ENCODE measurements at regions not wholly inside any gene's neighbourhood (a gene's known extent, or its start where the extent isn't known, plus 50 kb on each side); places are given as distances from the start of the nearest gene placed in this dataset.

GRCh38 chr2:122977580-122977979 lies 1047.5 kb upstream of the CNTNAP5 start:
- Histone ChIP-seq H2AFZ (replicated peaks) (no peak overlapping the region), H4K20me1 (ENCODE audit: low read depth) (no peaks in the 10 kb centered on the region), H3K27ac (no peak overlapping the region), H3K27me3 (no peaks in the 10 kb centered on the region), H3K4me2 (no peak overlapping the region), H3K79me2 (ENCODE audit: low read depth) (no peaks in the 10 kb centered on the region), H3K4me1 (no peaks in the 10 kb centered on the region), H3F3A (ENCODE audit: low read depth) (no peaks in the 10 kb centered on the region), H3K9me3 (ENCODE audit: low read depth) (peaks cover 8% of the 10 kb centered on the region), H3K9ac (no peak overlapping the region), H3K36me3 (peaks cover 3% of the 10 kb centered on the region), H3K4me3 (no peak overlapping the region)
- H3K27me3 Mint-ChIP-seq (ENCODE audit: insufficient read depth, low read depth) = no peaks in the 10 kb centered on the region
- TF ChIP-seq EZH2phosphoT487 (IDR thresholded peaks at IDR 0.05) (no peak), EZH2 (IDR thresholded peaks at IDR 0.05) (no peak)
- H3K4me3 Mint-ChIP-seq = no peak overlapping the region
- peaks cover 2% of the 10 kb centered on the region for H3K36me3 Mint-ChIP-seq
- DNase-seq (ENCODE audit: low spot score) = no peak
- no peak overlapping the region for H3K27ac Mint-ChIP-seq
- H3K4me1 Mint-ChIP-seq = no peaks in the 10 kb centered on the region
- H3K9me3 Mint-ChIP-seq = peaks cover 6% of the 10 kb centered on the region

- H3K4me1 Mint-ChIP-seq = no peaks in the 10 kb centered on the region
- Histone ChIP-seq H3K4me2 (no peak overlapping the region), H3K9me3 (ENCODE audit: low read depth) (peaks cover 8% of the 10 kb centered on the region), H2AFZ (replicated peaks) (no peak overlapping the region), H4K20me1 (ENCODE audit: low read depth) (no peaks in the 10 kb centered on the region), H3K9ac (no peak overlapping the region), H3K36me3 (peaks cover 3% of the 10 kb centered on the region), H3K27me3 (no peaks in the 10 kb centered on the region), H3F3A (ENCODE audit: low read depth) (no peaks in the 10 kb centered on the region), H3K79me2 (ENCODE audit: low read depth) (no peaks in the 10 kb centered on the region), H3K4me3 (no peak overlapping the region), H3K27ac (no peak overlapping the region), H3K4me1 (no peaks in the 10 kb centered on the region)
- no peak overlapping the region for H3K27ac Mint-ChIP-seq
- no peaks in the 10 kb centered on the region for H3K27me3 Mint-ChIP-seq (ENCODE audit: insufficient read depth, low read depth)
- no peak for DNase-seq (ENCODE audit: low spot score)
- peaks cover 6% of the 10 kb centered on the region for H3K9me3 Mint-ChIP-seq
- TF ChIP-seq EZH2 (IDR thresholded peaks at IDR 0.05) (no peak), EZH2phosphoT487 (IDR thresholded peaks at IDR 0.05) (no peak), CTCF (IDR thresholded peaks at IDR 0.05) (no peak)
- no peak overlapping the region for H3K4me3 Mint-ChIP-seq
- peaks cover 2% of the 10 kb centered on the region for H3K36me3 Mint-ChIP-seq
These were observed 1044.4 kb upstream of the CNTNAP5 start for GRCh38 chr2:122980671-122981070.

GRCh38 chr2:122982936-122983335 lies 1042.2 kb upstream of the CNTNAP5 start:
- H3K9ac ChIP-seq = no peak overlapping the region
- no peak overlapping the region for H3K4me3 Mint-ChIP-seq
- no peaks in the 10 kb centered on the region for H3K27me3 ChIP-seq
- peaks cover 8% of the 10 kb centered on the region for H3K9me3 ChIP-seq (ENCODE audit: low read depth)
- no peaks in the 10 kb centered on the region for H4K20me1 ChIP-seq (ENCODE audit: low read depth)
- H3K4me3 ChIP-seq = no peak overlapping the region
- no peaks in the 10 kb centered on the region for H3K4me1 ChIP-seq
- H3K36me3 Mint-ChIP-seq = peaks cover 2% of the 10 kb centered on the region
- no peak overlapping the region for H3K27ac ChIP-seq
- H3K9me3 Mint-ChIP-seq = peaks cover 6% of the 10 kb centered on the region
- DNase-seq (ENCODE audit: low spot score) = no peak
- TF ChIP-seq EZH2phosphoT487 (IDR thresholded peaks at IDR 0.05) (no peak), EZH2 (IDR thresholded peaks at IDR 0.05) (no peak), CTCF (IDR thresholded peaks at IDR 0.05) (no peak)
- no peak overlapping the region for H3K4me2 ChIP-seq
- H2AFZ ChIP-seq (replicated peaks) = no peak overlapping the region
- H3K36me3 ChIP-seq = peaks cover 3% of the 10 kb centered on the region
- no peaks in the 10 kb centered on the region for H3K79me2 ChIP-seq (ENCODE audit: low read depth)
- peaks cover 2% of the 10 kb centered on the region for H3K4me1 Mint-ChIP-seq
- H3K27ac Mint-ChIP-seq = no peak overlapping the region
- H3F3A ChIP-seq (ENCODE audit: low read depth) = no peaks in the 10 kb centered on the region
- no peaks in the 10 kb centered on the region for H3K27me3 Mint-ChIP-seq (ENCODE audit: insufficient read depth, low read depth)

- Histone ChIP-seq H4K20me1 (ENCODE audit: low read depth) (no peaks in the 10 kb centered on the region), H3K36me3 (no peaks in the 10 kb centered on the region), H3K9me3 (ENCODE audit: low read depth) (peaks cover 6% of the 10 kb centered on the region), H3K4me3 (no peak overlapping the region), H3K27me3 (no peaks in the 10 kb centered on the region), H2AFZ (replicated peaks) (no peak overlapping the region), H3K4me2 (no peak overlapping the region), H3K4me1 (no peaks in the 10 kb centered on the region), H3K79me2 (ENCODE audit: low read depth) (no peaks in the 10 kb centered on the region), H3F3A (ENCODE audit: low read depth) (no peaks in the 10 kb centered on the region), H3K27ac (no peak overlapping the region), H3K9ac (no peak overlapping the region)
- Mint-ChIP-seq H3K4me1 (peaks cover 9% of the 10 kb centered on the region), H3K36me3 (peaks cover 1% of the 10 kb centered on the region), H3K27ac (no peak overlapping the region), H3K9me3 (peaks cover 13% of the 10 kb centered on the region), H3K27me3 (ENCODE audit: insufficient read depth, low read depth) (peaks cover 3% of the 10 kb centered on the region), H3K4me3 (no peak overlapping the region)
- peak; percentile 17 for DNase-seq (ENCODE audit: low spot score)
- TF ChIP-seq EZH2 (IDR thresholded peaks at IDR 0.05) (no peak), CTCF (IDR thresholded peaks at IDR 0.05) (no peak), EZH2phosphoT487 (IDR thresholded peaks at IDR 0.05) (no peak)
These were observed 1036.5 kb upstream of the CNTNAP5 start for GRCh38 chr2:122988395-122989221.

Measured in neural progenitor cell (in vitro differentiated cells).